Mammary epithelial cell (primary cell): ENCODE measurements at regions not wholly inside any gene's neighbourhood (a gene's known extent, or its start where the extent isn't known, plus 50 kb on each side); places are given as distances from the start of the nearest gene placed in this dataset.

Experiments used
- CTCF ChIP-seq, 2 donors: IDR thresholded peaks in 1 of 2; conservative IDR thresholded peaks in 1 of 2; 2 replicates each; pipeline ENCODE4 v1.5.1; 2011 to 2012; ENCODE audit warnings: inconsistent platforms in 2 of 2, low read length in 2 of 2, mild to moderate bottlenecking in 2 of 2, control low read depth in 1 of 2, low read depth in 1 of 2; ENCODE audit not compliant: insufficient read depth in 1 of 2; ENCODE audit errors: extremely low read depth in 1 of 2
- EZH2 ChIP-seq: IDR thresholded peaks from 2 replicates; pipeline ENCODE4 v1.6.1; 2012; ENCODE audit warnings: low read length, inconsistent platforms, borderline replicate concordance

- TF ChIP-seq CTCF (conservative IDR thresholded peaks at IDR 0.05 in 1 of 2, IDR thresholded peaks at IDR 0.05 in 1 of 2; ENCODE audit: extremely low read depth in 1 of 2, insufficient read depth in 1 of 2, low read depth in 1 of 2, low read length in 2 of 2) (no peak), EZH2 (no peak)
These were observed 229.7 kb upstream of the LARGE1 start for GRCh38 chr22:34150023-34150422.
